ENCODE measurements at regions not wholly inside any gene's neighbourhood (a gene's known extent, or its start where the extent isn't known, plus 50 kb on each side); places are given as distances from the start of the nearest gene placed in this dataset.

DNA sequence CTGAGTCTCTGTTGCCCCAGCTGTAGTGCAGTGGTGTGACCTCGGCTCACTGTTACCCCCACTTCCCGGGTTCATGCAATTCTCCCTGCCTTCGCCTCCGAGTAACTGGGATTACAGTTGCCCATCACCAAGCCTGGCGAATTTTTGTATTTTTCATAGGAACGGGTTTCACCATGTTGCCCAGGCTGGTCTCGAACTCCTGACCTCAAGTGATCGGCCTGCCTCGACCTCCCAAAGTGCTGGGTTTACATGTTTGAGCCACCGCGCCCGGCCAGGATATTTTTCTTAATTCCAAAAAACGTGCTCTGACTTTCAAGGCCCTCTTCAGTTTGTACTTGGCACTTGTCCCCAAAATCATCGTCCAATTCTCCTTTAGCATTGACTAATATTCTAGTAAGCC, 129.2 kb upstream of the EPHA5 start (continued):
- TF ChIP-seq, protein P1, sequence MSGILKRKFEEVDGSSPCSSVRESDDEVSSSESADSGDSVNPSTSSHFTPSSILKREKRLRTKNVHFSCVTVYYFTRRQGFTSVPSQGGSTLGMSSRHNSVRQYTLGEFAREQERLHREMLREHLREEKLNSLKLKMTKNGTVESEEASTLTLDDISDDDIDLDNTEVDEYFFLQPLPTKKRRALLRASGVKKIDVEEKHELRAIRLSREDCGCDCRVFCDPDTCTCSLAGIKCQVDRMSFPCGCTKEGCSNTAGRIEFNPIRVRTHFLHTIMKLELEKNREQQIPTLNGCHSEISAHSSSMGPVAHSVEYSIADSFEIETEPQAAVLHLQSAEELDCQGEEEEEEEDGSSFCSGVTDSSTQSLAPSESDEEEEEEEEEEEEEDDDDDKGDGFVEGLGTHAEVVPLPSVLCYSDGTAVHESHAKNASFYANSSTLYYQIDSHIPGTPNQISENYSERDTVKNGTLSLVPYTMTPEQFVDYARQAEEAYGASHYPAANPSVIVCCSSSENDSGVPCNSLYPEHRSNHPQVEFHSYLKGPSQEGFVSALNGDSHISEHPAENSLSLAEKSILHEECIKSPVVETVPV (CRISPR knock-in tag; IDR thresholded peaks at IDR 0.05): no peak
- TF ChIP-seq GLIS3 (CRISPR knock-in tag; IDR thresholded peaks at IDR 0.05) (no peak), CREB5 (CRISPR knock-in tag; IDR thresholded peaks at IDR 0.05; ENCODE audit: low read depth) (no peak), ZFP30 (CRISPR knock-in tag; IDR thresholded peaks at IDR 0.05) (no peak), SNAI2 (CRISPR knock-in tag; IDR thresholded peaks at IDR 0.05) (no peak), RARB (CRISPR knock-in tag; IDR thresholded peaks at IDR 0.05) (no peak), PPARA (CRISPR knock-in tag; IDR thresholded peaks at IDR 0.05; ENCODE audit: borderline replicate concordance) (no peak), ISL1 (CRISPR knock-in tag; IDR thresholded peaks at IDR 0.05) (no peak), OSR1 (CRISPR knock-in tag; IDR thresholded peaks at IDR 0.05) (no peak), TCF4 (CRISPR knock-in tag; IDR thresholded peaks at IDR 0.05; ENCODE audit: borderline replicate concordance) (no peak)

DNA sequence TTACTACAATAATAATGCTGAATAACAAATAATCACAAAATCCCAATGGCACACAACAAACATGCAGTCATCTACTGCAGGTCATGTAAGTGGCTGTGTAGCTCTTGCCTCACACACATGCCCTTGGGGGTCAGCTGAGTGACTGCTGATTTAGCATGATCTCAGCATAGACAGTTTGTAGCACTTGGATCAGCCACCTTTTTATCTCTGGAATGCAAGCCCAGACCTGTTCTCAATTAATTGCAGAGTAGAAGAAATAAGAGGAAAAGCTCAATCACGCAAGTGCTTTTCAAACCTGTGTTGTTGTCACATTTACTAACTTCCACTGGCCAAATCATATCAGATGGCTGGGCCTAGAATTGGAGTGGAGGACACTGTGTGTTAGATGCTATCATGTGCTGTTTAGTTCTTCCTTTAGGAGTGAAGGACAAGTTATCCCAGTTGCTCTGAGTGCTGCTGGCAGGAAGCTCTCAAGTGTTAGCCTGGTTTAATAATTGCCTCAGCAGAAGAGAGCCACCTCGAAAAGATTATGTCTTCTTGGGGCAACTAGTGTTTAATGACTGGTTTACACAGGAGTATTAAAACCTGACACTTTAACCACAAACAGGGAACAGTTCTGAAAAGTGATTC, 128.3 kb upstream of the EPHA5 start:
- no peak for ATAC-seq
- TF ChIP-seq ZNF70 (CRISPR knock-in tag; IDR thresholded peaks at IDR 0.05) (no peak), ZNF565 (CRISPR knock-in tag; conservative IDR thresholded peaks at IDR 0.05; ENCODE audit: low read depth) (no peak), ZFP3 (CRISPR knock-in tag; IDR thresholded peaks at IDR 0.05) (no peak), OSR1 (CRISPR knock-in tag; IDR thresholded peaks at IDR 0.05) (no peak), CSDC2 (CRISPR knock-in tag; IDR thresholded peaks at IDR 0.05) (no peak), RARB (CRISPR knock-in tag; IDR thresholded peaks at IDR 0.05) (no peak), TOX (CRISPR knock-in tag; IDR thresholded peaks at IDR 0.05; ENCODE audit: borderline replicate concordance) (no peak), BACH2 (CRISPR knock-in tag; IDR thresholded peaks at IDR 0.05; ENCODE audit: borderline replicate concordance) (no peak), CREB5 (CRISPR knock-in tag; IDR thresholded peaks at IDR 0.05; ENCODE audit: low read depth) (no peak)
- TF ChIP-seq, protein P2, sequence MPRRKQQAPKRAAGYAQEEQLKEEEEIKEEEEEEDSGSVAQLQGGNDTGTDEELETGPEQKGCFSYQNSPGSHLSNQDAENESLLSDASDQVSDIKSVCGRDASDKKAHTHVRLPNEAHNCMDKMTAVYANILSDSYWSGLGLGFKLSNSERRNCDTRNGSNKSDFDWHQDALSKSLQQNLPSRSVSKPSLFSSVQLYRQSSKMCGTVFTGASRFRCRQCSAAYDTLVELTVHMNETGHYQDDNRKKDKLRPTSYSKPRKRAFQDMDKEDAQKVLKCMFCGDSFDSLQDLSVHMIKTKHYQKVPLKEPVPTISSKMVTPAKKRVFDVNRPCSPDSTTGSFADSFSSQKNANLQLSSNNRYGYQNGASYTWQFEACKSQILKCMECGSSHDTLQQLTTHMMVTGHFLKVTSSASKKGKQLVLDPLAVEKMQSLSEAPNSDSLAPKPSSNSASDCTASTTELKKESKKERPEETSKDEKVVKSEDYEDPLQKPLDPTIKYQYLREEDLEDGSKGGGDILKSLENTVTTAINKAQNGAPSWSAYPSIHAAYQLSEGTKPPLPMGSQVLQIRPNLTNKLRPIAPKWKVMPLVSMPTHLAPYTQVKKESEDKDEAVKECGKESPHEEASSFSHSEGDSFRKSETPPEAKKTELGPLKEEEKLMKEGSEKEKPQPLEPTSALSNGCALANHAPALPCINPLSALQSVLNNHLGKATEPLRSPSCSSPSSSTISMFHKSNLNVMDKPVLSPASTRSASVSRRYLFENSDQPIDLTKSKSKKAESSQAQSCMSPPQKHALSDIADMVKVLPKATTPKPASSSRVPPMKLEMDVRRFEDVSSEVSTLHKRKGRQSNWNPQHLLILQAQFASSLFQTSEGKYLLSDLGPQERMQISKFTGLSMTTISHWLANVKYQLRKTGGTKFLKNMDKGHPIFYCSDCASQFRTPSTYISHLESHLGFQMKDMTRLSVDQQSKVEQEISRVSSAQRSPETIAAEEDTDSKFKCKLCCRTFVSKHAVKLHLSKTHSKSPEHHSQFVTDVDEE (CRISPR knock-in tag; IDR thresholded peaks at IDR 0.05): no peak

- no peak for TF ChIP-seq TOX (CRISPR knock-in tag; IDR thresholded peaks at IDR 0.05; ENCODE audit: borderline replicate concordance)
- no peak for TF ChIP-seq SNAI2 (CRISPR knock-in tag; IDR thresholded peaks at IDR 0.05)
- TF ChIP-seq, protein P2 (CRISPR knock-in tag; IDR thresholded peaks at IDR 0.05): no peak
- TF ChIP-seq ZNF70 (CRISPR knock-in tag; IDR thresholded peaks at IDR 0.05): no peak
- no peak for TF ChIP-seq TCF4 (CRISPR knock-in tag; IDR thresholded peaks at IDR 0.05; ENCODE audit: borderline replicate concordance)
- TF ChIP-seq, protein P3, sequence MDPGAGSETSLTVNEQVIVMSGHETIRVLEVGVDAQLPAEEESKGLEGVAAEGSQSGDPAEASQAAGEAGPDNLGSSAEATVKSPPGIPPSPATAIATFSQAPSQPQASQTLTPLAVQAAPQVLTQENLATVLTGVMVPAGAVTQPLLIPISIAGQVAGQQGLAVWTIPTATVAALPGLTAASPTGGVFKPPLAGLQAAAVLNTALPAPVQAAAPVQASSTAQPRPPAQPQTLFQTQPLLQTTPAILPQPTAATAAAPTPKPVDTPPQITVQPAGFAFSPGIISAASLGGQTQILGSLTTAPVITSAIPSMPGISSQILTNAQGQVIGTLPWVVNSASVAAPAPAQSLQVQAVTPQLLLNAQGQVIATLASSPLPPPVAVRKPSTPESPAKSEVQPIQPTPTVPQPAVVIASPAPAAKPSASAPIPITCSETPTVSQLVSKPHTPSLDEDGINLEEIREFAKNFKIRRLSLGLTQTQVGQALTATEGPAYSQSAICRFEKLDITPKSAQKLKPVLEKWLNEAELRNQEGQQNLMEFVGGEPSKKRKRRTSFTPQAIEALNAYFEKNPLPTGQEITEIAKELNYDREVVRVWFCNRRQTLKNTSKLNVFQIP (CRISPR knock-in tag; IDR thresholded peaks at IDR 0.05; ENCODE audit: borderline replicate concordance, low read depth): no peak
- TF ChIP-seq, protein P4, sequence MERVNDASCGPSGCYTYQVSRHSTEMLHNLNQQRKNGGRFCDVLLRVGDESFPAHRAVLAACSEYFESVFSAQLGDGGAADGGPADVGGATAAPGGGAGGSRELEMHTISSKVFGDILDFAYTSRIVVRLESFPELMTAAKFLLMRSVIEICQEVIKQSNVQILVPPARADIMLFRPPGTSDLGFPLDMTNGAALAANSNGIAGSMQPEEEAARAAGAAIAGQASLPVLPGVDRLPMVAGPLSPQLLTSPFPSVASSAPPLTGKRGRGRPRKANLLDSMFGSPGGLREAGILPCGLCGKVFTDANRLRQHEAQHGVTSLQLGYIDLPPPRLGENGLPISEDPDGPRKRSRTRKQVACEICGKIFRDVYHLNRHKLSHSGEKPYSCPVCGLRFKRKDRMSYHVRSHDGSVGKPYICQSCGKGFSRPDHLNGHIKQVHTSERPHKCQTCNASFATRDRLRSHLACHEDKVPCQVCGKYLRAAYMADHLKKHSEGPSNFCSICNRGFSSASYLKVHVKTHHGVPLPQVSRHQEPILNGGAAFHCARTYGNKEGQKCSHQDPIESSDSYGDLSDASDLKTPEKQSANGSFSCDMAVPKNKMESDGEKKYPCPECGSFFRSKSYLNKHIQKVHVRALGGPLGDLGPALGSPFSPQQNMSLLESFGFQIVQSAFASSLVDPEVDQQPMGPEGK (CRISPR knock-in tag; IDR thresholded peaks at IDR 0.05; ENCODE audit: borderline replicate concordance): no peak
- no peak for TF ChIP-seq ZNF565 (CRISPR knock-in tag; conservative IDR thresholded peaks at IDR 0.05; ENCODE audit: low read depth)
- no peak for TF ChIP-seq ZNF8 (CRISPR knock-in tag; IDR thresholded peaks at IDR 0.05)
- TF ChIP-seq CREB5 (CRISPR knock-in tag; IDR thresholded peaks at IDR 0.05; ENCODE audit: low read depth): no peak
- no peak for TF ChIP-seq ZFP30 (CRISPR knock-in tag; IDR thresholded peaks at IDR 0.05)
- no peak for TF ChIP-seq ISL1 (CRISPR knock-in tag; IDR thresholded peaks at IDR 0.05)
- no peak for TF ChIP-seq PPARA (CRISPR knock-in tag; IDR thresholded peaks at IDR 0.05; ENCODE audit: borderline replicate concordance)
- ATAC-seq: no peak
Measured at GRCh38 chr4:65791812-65792308, 121.6 kb upstream of the EPHA5 start.
